ENCODE measurements at regions not wholly inside any gene's neighbourhood (a gene's known extent, or its start where the extent isn't known, plus 50 kb on each side); places are given as distances from the start of the nearest gene placed in this dataset.

GRCh38 chr4:14184265-14184664, 556.7 kb upstream of the BOD1L1 start:
- DNase-seq, result no peak

GRCh38 chr4:14184767-14185166, 557.2 kb upstream of the BOD1L1 start:
- DNase-seq, result no peak

- no peak for DNase-seq
These were observed 560.7 kb upstream of the BOD1L1 start for GRCh38 chr4:14188214-14188613.

- DNase-seq, result no peak
These were observed 566.1 kb upstream of the BOD1L1 start for GRCh38 chr4:14193601-14194000.

GRCh38 chr4:14196131-14196530, 568.6 kb upstream of the BOD1L1 start:
- DNase-seq, result no peak

- DNase-seq, result no peak
These were observed 587.7 kb upstream of the BOD1L1 start for GRCh38 chr4:14215116-14215770.

GRCh38 chr4:14217401-14217800, 589.9 kb upstream of the BOD1L1 start:
- no peak for DNase-seq

GRCh38 chr4:14218641-14219040, 591.1 kb upstream of the BOD1L1 start:
- DNase-seq, result no peak

GRCh38 chr4:14221176-14221575, 593.7 kb upstream of the BOD1L1 start:
- no peak for DNase-seq

GRCh38 chr4:14222377-14223029, 595.0 kb upstream of the BOD1L1 start:
- DNase-seq, result no peak

GRCh38 chr4:14223461-14223860, 595.9 kb upstream of the BOD1L1 start:
- no peak for DNase-seq

GRCh38 chr4:14225688-14226207, 598.2 kb upstream of the BOD1L1 start:
- DNase-seq, result no peak

- no peak for DNase-seq
These were observed 605.6 kb upstream of the BOD1L1 start for GRCh38 chr4:14233126-14233525.

- no peak for DNase-seq
These were observed 606.8 kb upstream of the BOD1L1 start for GRCh38 chr4:14234307-14234706.

- DNase-seq, result no peak
These were observed 608.8 kb upstream of the BOD1L1 start for GRCh38 chr4:14236359-14236758.

GRCh38 chr4:14237911-14238310, 610.4 kb upstream of the BOD1L1 start:
- no peak for DNase-seq

- no peak for DNase-seq
These were observed 614.0 kb upstream of the BOD1L1 start for GRCh38 chr4:14241574-14241973.

- no peak for DNase-seq
These were observed 620.2 kb upstream of the BOD1L1 start for GRCh38 chr4:14247767-14248166.

GRCh38 chr4:14249226-14249625, 621.7 kb upstream of the BOD1L1 start:
- no peak for DNase-seq

GRCh38 chr4:14254252-14254651, 626.7 kb upstream of the BOD1L1 start:
- DNase-seq, result no peak

- DNase-seq, result no peak
These were observed 627.4 kb upstream of the BOD1L1 start for GRCh38 chr4:14254926-14255325.

GRCh38 chr4:14257903-14258302, 630.4 kb upstream of the BOD1L1 start:
- no peak for DNase-seq

GRCh38 chr4:14259936-14260335, 632.4 kb upstream of the BOD1L1 start:
- DNase-seq, result no peak

- DNase-seq, result no peak
These were observed 633.1 kb upstream of the BOD1L1 start for GRCh38 chr4:14260591-14260990.

GRCh38 chr4:14262221-14262620, 634.7 kb upstream of the BOD1L1 start:
- no peak for DNase-seq

All from activated gamma-delta T cell (primary cell).